TTC549 (cell line): ENCODE measurements at regions not wholly inside any gene's neighbourhood (a gene's known extent, or its start where the extent isn't known, plus 50 kb on each side); places are given as distances from the start of the nearest gene placed in this dataset.

Experiments used
- FAIRE-seq: peaks from 2 replicates; lab custom pipeline; 2012; peaks lifted over from hg19 to GRCh38; lab: Jason Lieb, UNC

GRCh38 chr4:155552180-155552579, 114.5 kb upstream of the GUCY1A1 start:
- FAIRE-seq: no peak

GRCh38 chr4:155548173-155548572, 118.5 kb upstream of the GUCY1A1 start:
- no peak for FAIRE-seq

GRCh38 chr4:155546451-155546850, 120.2 kb upstream of the GUCY1A1 start:
- FAIRE-seq: no peak

- FAIRE-seq: no peak
Measured at GRCh38 chr4:155545456-155545855, 121.2 kb upstream of the GUCY1A1 start.

GRCh38 chr4:155544547-155544946, 122.1 kb upstream of the GUCY1A1 start:
- no peak for FAIRE-seq

GRCh38 chr4:155543126-155543765, 123.4 kb upstream of the GUCY1A1 start:
- FAIRE-seq: no peak

GRCh38 chr4:155542415-155542814, 124.2 kb upstream of the GUCY1A1 start:
- FAIRE-seq: no peak

- FAIRE-seq: no peak
Measured at GRCh38 chr4:155541716-155542115, 124.9 kb upstream of the GUCY1A1 start.

DNA sequence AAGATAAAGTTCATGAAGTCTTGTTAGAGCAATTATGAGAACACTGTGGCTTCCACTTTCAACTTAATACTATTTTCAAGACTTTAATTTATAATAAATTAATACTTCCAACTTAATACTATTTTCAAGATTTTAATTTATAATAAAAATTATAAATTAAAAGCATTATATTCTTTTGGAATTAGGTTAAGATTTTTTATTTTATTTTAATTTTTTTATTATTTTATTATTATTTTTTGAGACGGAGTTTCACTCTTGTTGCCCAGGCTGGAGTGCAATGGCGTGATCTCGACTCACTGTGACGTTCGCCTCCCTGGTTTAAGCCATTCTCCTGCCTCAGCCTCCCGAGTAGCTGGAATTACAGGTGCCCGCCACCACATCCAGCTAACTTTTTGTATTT, 126.0 kb upstream of the GUCY1A1 start:
- FAIRE-seq: no peak

DNA sequence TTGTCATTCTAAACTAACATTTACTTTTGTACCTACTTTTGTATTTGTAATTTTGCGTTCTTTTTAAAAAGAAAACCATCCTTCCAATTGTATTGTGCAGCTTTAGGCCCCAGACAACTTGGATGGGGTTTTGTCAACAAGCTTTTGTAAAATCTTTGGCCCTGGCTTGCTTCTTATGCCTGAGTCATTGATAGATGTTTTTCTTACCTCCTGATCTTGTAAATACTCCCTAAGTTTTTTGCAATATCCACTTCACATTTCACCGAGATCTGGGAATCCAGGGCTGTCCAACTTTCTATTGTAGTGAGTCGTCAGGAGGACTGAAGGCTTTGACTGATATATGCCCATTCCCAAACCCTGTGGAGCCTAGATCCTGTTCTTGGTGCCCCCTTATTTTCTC, 126.9 kb upstream of the GUCY1A1 start:
- no peak for FAIRE-seq

GRCh38 chr4:155535802-155536454, 130.7 kb upstream of the GUCY1A1 start:
- FAIRE-seq: no peak

GRCh38 chr4:155532373-155533085, 134.1 kb upstream of the GUCY1A1 start:
- FAIRE-seq: no peak

DNA sequence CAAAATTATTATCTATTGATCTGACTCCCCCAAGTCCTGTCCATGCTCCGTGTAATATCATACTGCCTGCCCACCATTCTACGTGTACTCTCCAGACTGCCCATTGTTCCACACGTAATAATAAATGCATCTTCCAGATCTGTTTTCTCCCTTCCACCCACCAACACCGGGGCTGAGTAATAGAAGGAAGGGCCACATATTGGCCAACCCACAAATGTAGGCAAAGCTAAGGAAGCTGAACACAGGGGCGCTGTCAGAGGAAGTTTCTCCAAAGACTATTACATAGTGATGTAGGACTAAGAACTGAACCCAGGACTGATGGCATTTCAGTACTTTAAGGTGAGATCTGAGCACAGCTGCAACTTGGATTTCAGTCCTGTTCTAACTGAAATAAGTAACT, 135.8 kb upstream of the GUCY1A1 start:
- FAIRE-seq: no peak

- FAIRE-seq: no peak
Measured at GRCh38 chr4:155530290-155530689, 136.4 kb upstream of the GUCY1A1 start.

GRCh38 chr4:155529716-155530115, 136.9 kb upstream of the GUCY1A1 start:
- no peak for FAIRE-seq

DNA sequence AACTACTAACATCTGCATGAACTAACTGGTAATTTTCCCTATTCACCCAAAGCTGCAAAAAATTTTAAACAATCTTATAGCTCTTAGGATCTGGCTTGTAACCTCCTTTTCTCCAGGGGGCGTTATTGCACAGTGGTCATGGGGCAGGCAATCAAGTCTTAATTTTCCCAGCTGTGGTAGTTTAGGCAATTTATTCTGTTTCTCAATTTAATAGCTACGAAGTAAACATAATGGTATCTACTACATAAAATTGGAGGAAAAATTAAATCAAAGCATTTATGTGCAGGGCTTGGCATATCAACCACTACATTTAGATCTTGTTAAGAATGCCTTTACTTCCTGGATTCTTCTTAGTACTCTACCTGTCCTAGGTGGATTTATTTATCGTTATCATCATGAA, 137.4 kb upstream of the GUCY1A1 start:
- no peak for FAIRE-seq

GRCh38 chr4:155526452-155527169, 140.0 kb upstream of the GUCY1A1 start:
- FAIRE-seq: no peak

DNA sequence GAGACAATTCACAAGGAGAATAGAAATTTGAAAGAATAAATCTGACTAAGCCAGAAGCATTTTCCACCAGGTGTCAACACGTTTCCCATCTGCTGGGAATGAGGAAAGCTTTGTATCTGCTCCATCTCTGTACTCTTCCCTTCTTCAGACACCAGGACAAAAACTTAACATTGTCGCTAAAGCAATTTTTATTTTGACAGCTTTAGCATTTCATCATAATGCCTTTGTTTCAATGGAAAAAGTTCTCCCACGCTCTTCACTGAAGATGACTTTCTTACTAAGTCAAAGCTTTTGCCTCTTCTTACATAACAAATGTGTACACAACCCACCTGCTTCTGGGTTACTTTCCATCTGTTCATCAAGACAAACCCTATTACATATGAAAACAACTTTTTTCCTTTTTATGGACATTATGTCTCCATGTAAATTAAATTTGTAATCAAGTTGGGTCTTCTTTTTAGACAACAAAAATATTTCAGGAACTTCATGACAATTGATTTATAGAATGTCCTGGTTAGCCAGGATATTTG, 141.7 kb upstream of the GUCY1A1 start:
- FAIRE-seq: no peak

DNA sequence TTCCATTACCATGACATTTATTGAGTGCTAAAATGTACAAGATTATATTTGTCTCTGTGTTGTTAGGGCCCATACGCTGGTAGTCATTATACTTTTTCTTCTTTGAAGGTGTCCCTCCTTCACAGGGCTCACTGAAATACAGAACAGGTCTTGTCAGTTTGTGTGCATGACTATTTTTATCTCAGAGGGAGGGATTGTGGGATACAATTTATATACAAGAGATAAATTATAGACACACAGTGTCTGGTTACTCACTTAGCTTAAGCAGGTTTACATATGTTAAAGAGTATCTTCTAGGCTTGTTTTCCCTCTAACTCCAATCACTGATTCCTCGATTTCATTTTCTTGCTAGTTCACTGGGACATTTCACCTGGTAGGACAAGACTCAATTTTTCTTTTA, 143.3 kb upstream of the GUCY1A1 start:
- FAIRE-seq: no peak

- FAIRE-seq: no peak
Measured at GRCh38 chr4:155522201-155522600, 144.4 kb upstream of the GUCY1A1 start.

- FAIRE-seq: no peak
Measured at GRCh38 chr4:155521382-155521781, 144.6 kb upstream of the MAP9 start.

GRCh38 chr4:155515444-155516075, 138.8 kb upstream of the MAP9 start:
- no peak for FAIRE-seq
